Choroid plexus epithelial cell (primary cell): ENCODE measurements at regions not wholly inside any gene's neighbourhood (a gene's known extent, or its start where the extent isn't known, plus 50 kb on each side); places are given as distances from the start of the nearest gene placed in this dataset.

Experiments used
- DNase-seq: peaks from one replicate; pipeline ENCODE4 v3.0.0-alpha.2; 2010; ENCODE audit warnings: low read depth
- H3K4me3 ChIP-seq: 2 replicates; pipeline ENCODE4 v1.5.1; 2011; ENCODE audit warnings: low read depth, mild to moderate bottlenecking, control low read depth, low read length, moderate library complexity
- TF ChIP-seq, protein P1 (sequence below): conservative IDR thresholded peaks from 2 replicates; pipeline ENCODE4 v1.5.1; 2011; ENCODE audit warnings: low read depth, mild to moderate bottlenecking, control low read depth, inconsistent platforms, low read length, moderate library complexity

DNA sequence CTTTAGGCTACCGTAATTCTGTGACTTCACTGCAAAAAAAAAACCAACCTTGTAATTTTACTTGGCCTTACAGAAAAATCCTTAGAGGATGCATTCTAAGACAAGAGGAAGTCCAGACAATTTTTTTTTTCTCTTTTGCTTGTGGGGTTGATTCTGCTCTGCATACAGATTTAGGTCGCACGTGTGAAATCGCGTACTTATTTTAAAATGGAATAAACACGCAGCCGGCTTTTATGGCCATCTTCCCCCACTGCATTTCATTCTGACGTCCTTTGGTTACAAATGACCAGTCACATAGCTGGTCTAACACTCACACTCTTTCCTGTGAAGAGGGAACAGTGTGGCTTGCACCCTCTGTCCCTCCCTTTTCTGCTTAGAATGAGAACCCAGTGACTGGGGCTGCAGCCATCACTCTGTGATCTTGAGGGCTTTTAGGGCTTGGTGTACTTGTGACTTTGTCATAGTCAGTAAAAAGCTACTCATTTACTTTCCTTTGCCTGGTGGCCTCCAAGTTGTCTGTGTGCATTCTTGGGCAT lies 63.6 kb upstream of the CARD11 start:
- DNase-seq = no peak
- no peak overlapping the region for H3K4me3 ChIP-seq
- TF ChIP-seq, protein P1, sequence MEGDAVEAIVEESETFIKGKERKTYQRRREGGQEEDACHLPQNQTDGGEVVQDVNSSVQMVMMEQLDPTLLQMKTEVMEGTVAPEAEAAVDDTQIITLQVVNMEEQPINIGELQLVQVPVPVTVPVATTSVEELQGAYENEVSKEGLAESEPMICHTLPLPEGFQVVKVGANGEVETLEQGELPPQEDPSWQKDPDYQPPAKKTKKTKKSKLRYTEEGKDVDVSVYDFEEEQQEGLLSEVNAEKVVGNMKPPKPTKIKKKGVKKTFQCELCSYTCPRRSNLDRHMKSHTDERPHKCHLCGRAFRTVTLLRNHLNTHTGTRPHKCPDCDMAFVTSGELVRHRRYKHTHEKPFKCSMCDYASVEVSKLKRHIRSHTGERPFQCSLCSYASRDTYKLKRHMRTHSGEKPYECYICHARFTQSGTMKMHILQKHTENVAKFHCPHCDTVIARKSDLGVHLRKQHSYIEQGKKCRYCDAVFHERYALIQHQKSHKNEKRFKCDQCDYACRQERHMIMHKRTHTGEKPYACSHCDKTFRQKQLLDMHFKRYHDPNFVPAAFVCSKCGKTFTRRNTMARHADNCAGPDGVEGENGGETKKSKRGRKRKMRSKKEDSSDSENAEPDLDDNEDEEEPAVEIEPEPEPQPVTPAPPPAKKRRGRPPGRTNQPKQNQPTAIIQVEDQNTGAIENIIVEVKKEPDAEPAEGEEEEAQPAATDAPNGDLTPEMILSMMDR = no peak

DNA sequence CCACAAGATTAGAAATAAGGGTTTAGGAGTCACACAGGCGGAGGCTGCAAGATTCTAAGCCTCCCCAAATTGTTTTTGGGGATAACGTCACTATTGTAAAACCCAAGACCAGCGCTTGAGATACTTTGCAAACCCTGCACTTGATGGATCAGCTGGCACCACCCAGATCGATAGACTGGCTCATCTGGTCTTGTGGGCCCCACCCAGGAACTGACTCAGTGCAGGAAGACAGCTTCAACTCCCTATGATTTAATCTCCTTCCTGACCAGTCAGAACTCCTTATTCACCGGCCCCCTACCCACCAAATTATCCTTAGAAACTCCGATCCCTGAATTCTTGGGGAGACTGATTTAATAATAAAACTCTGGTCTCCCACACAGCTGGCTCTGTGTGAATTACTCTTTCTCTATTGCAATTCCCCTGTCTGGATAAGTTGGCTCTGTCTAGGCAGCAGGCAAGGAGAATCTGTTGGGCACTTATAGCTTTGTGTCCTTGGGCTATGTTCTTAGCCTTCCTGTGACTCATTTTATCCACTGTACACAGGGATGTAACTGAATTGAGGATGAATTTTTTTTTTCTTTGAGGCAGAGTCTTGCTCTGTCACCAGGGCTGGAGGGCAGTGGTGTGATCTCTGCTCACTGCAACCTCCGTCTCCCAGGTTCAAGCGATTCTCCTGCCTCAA lies 64.4 kb upstream of the CARD11 start:
- TF ChIP-seq, protein P1 = no peak
- DNase-seq = no peak
- no peak overlapping the region for H3K4me3 ChIP-seq

DNA sequence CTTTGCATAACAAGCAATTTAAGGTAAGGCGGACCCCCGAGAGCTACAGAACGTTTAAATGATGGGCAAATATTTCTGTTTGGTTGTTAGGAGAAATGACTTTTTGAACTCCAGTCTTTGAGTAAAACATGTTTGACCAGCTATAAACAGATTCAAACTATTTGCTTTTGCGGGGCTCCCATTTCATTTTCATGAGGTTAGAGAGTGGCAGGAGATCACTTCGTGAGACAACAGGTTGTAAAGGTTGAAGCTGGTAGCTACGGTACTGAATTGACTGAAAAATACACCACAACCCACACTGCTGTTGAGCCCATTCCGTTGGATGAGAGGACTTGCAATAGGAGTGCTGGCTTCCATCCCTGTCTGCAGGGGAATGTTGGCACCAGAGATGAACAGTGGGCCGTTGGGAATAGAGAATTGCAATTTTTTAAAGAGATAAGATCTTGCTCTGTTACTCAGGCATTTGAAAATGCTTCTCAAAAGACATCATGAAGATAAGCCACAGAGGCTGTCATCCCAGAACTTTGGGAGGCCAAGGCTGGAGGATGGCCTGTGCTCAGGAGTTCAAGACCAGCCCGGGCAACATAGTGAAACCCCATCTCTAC lies 65.7 kb upstream of the CARD11 start:
- H3K4me3 ChIP-seq = no peak overlapping the region
- no peak for DNase-seq
- TF ChIP-seq, protein P1 = no peak

DNA sequence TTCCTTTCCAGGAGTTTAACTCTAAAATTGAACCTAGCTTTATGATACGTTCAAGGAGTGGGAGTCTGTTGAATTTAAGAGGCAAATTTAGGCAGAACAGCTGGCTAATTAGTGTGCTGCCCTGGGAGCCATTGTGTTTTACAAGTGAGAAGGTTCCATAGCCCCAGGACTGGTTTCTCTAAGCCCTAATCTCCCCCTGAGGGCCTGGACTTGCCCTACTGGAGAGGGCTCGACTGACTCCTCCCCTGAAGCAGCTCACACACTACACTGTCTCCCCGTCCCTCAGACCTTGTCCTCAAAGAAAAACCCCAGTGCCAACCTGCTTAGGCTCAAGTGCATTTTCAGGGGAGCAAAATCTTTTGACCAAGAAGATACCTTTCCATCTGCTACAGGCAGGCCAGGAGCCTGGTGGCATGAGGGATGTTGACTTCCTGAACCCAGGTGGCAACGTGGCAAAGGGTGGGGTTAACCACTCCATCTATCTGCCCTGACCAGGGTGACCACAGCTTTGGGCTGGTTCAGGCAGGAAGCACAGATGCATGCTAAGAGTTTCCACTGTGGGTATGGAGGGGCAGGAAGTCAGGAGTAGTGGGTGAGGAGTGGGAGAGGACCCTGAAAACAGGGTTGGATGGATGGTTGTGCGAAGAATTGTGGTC lies 68.9 kb upstream of the CARD11 start:
- TF ChIP-seq, protein P1 = no peak
- DNase-seq = no peak
- no peak overlapping the region for H3K4me3 ChIP-seq

DNA sequence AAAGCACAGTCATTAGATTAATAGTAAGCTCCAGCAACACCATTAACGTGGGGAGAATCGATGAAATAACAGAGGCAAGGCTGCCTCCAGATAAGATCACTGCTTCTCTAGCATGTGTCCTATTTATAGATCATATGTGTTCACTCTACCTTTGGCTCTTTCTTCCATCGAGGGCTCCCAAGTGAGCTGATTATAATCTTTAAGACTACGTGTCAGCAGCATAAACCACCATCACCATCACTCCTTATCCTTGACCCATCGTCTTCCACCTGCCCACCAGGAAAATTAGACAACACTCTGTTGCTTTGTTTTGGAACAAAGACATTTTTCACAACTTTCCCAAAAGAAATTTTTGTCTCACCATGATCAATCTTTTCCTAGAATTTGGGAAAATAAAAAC lies 71.2 kb upstream of the CARD11 start:
- H3K4me3 ChIP-seq = no peak overlapping the region
- TF ChIP-seq, protein P1 = no peak
- DNase-seq = no peak

DNA sequence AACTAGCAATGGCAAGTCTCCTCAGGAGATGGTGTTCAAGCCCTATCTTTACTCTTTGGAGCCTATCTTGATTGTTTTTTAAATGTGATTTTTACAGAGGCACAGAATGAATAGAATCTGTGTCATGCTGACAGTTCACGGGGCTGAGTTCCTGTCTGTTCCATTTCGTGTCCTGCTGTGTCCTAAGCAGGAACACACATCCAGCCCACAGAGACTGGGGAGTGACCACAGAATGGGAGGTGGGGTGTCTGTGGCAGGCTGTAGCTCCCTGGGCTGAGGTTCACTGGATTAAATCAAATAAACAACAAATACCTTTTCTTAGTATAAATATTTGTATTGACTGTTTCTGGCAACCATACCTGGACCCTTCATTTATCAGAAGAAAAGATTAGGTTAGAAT lies 73.4 kb upstream of the CARD11 start:
- H3K4me3 ChIP-seq = no peak overlapping the region
- DNase-seq = peak; percentile 8
- TF ChIP-seq, protein P1 = no peak
